DMS153 treated with DMSO at 0.1 percent for 48 hours (cell line): ENCODE measurements at regions not wholly inside any gene's neighbourhood (a gene's known extent, or its start where the extent isn't known, plus 50 kb on each side); places are given as distances from the start of the nearest gene placed in this dataset.
"Not testable (repeated sequence)": the region's sequence is repeated elsewhere in the genome, so short reads cannot be mapped to it uniquely, and the experiment has no call there.

ENCODE experiments used
- DNase-seq: peaks from one replicate; lab custom pipeline; 2025; ENCODE audit not compliant: unreplicated experiment; lab: John Stamatoyannopoulos, UW

GRCh38 chr7:86375602-86376001 is 268.1 kb upstream of the GRM3 start:
- not testable (repeated sequence) for DNase-seq

GRCh38 chr7:86372262-86372661 is 271.4 kb upstream of the GRM3 start:
- no peak for DNase-seq

DNA sequence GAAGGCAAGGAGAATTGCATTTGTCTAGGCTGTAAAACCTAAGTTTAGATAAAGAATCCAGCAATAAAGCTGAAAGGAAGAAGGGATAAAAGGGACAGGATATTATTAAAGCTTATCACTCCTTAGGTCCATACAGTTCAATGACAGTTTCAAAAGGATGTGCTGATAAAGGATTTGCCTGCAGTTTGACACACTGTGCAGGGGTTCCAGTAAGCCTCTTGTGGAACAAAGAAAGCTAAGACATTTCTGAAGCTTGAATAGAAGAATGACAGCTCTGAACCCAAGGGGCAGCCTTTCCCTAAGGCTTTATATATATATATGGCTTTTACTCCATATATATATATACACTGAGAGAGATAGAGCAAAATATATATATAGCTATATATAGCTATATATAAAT is 276.8 kb upstream of the GRM3 start:
- no peak for DNase-seq

- DNase-seq = not testable (repeated sequence)
Measured at GRCh38 chr7:86340407-86340806, 303.3 kb upstream of the GRM3 start.

DNA sequence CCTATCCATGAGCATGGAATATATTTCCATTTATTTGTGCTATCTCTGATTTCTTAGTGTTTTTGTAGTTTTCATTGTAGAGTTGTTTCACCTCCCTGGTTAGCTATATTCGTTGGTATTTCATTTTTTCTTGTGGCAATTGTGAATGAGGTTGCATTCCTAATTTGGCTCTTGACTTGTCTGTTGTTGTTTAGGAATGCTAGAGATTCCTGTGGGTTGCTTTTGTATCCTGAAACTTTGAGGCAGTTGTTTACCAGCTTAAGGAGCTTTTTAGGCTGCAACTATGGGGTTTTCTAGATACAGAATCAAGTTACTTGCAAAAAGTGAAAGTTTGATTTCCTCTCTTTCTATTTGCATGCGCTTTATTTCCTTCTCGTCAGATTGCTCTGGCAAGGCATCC is 304.7 kb upstream of the GRM3 start:
- DNase-seq = no peak

DNA sequence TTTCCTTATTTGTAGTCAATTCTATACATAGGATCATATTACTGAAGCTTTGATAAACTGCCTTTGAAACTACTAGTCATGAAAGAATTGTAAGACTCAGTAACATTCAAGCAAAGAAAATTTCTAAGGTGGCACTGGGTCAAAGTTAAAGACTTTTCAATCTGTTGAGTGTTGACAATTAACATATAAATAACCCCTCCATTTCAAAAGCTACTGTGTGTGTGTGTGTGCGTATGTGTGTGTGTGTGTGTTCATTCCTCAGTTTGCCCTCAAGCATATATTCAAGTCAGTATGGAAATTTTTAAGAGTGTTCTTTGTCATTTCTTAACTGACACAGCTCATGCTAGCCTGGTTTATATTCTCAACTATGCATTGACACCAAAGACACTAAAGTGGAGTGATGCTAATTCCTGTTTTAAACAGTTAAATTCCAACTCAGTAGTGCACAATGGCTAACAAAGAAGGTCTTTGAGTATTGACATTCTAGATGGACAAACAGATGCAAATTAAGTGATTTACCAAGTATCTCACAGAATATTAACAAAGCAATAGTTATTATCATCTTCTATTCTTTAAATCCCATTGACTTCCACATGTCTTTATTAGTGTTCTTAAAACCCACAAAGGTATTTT is 314.8 kb upstream of the GRM3 start:
- DNase-seq = no peak

- DNase-seq = no peak
Measured at GRCh38 chr7:86326847-86327246, 316.9 kb upstream of the GRM3 start.

DNA sequence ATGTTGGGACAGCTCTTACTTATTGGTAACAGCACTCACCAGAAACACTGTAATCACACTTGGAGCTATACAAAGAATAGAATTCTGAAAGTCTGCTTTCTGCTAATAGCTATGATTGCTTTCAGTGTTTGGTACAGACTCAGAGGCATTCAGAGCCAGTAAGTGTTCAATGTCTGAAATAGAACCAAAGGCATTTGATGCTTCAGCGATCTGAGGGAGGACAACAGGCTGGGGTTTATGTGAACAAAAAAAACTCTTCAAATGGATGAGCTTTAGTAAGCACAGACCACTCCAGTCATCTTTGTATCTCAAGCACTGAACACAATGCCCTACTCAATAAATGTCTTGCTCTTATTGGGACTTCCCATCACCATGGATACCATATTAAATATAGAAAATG is 322.8 kb upstream of the GRM3 start:
- DNase-seq = no peak

- DNase-seq = no peak
Measured at GRCh38 chr7:86320341-86320740, 323.4 kb upstream of the GRM3 start.

GRCh38 chr7:86313842-86314241 is 329.9 kb upstream of the GRM3 start:
- DNase-seq = no peak

GRCh38 chr7:86301301-86301700 is 342.4 kb upstream of the GRM3 start:
- no peak for DNase-seq

DNA sequence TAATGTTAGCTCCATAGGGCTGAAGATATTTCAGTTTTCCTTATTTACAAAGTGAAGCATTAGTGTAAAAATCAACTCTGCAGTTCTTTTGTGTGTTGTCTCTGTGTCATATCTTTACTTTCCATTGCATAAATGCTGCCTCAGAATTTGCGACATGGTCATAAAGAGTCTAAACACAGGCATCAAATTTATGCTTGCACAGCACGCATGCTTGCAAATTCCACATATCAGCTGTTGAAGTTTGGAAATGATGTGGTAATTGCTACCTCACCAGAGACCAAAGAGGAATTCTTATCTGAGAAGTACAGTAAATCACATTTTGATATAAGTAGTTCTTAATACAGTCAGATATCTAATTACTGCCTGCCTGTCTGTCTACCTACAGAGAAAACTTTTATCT is 348.2 kb upstream of the GRM3 start:
- DNase-seq = no peak

DNA sequence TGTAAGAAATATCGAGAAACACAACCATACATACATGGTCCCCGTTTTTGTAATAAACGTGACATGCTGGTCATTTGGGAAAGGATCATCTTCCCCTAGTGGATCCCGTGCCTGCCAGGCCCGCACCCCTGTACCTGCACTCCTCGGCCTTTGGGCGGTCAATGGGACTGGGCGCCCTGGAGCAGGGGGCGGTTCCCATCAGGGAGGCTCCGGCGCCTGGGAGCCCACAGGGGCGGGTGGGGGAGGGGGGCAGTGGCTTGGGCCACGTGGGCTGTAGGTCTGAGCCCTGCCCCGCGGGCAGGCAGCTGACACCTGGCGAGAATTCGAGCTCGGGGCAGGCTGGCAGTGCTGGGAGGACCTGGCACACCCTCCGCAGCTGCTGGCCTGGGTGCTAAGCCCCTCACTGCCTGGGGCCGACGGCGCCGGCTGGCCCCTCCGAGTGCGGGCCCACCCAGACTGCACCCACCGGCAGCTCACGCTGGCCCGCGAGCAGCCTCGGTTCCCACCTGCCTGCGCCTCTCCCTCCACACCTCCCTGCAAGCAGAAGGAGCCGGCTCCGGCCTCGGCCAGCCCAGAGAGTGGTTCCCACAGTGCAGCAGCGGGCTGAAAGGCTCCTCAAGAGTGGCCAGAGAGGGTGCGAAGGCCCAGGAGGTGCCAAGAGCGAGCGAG is 361.6 kb upstream of the GRM3 start:
- DNase-seq = no peak

DNA sequence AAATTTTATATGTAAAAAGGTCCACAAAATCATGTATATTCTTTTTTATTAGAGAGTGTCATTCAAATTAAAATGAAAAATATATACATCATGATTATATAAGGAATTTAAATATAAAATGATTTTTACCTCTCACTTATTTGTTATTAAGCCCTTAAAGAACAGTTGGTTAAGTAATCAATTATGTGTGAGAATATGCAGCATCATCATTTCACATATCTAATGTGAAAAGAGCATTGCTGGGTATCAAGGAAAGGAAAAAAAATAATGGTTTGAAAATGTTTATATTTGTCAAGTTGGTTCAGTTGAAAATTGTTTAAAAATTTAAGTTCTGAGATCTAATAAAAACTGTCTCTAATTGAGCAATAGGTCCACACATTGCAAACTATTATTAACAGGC is 363.6 kb upstream of the GRM3 start:
- DNase-seq = no peak

DNA sequence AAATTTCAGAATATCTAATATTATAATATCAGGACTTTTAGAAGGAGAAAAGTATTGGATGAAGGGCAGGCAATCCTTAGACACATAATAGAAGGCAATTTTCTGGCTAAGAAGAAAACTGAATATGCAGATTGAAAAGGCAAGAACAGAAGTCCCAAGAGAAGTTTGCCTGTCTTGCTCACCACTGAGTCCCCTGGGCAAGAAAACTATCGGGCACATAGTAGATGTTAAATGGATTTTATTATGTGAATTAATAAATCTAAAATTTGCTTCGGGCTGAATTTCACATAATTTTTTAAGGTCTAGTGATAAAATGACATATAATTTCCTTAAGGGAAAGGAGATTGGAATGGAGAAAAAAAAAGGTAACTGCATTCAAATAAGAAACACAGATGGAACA is 380.9 kb upstream of the GRM3 start:
- DNase-seq = no peak

DNA sequence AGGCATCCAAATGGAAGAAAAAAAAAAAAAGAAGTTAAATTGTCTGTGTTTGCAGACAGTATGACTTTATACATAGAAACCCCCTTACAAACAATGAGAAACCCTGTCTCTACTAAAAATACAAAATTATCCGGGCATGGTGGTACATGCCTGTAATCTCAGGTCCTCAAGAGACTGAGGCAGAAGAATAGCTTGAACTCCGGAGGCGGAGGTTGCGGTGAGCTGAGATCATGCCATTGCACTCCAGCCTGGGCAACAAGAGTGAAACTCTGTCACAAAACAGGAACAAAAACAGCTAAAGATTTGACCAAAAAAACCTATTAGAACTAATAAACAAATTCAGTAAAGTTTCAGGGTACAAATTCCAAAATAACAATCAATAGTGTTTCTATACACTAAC is 385.8 kb upstream of the GRM3 start:
- DNase-seq = no peak

DNA sequence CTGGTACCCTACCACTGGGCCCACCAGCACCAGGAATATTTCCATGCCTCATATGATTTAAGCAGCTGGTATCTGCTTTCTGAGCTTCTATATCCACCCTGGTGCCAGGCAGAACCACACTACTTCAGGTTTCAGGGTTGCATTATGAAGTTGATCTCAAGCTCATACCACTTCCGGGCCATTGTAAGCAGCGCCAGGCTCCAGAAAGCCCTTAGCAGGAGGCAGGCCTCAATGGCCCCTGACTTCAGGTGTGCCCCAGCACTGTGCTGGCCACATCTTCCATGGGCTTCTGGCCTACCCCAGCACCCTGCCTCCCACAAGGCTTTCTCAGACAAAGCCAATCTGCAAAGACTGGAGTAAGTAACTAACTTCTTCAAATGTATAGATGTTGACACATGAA is 391.3 kb upstream of the GRM3 start:
- no peak for DNase-seq

DNA sequence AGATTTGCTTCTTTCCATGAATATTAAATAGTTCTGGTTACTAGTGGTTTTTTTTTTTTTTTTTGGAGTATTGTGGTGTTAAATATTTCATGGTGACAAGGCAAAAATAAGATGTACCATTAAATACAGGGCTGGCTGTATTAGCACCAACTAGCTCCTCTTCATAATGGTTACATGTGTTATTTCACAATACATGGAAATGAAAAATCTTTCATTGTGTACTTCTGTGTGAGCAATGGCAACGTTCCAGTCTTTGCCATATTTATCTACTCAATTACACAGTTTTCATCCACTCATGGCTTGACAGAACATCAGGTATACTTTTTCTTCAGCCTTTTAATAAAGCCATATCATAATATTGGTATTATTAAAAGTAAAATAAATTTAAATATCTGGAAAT is 394.7 kb upstream of the GRM3 start:
- no peak for DNase-seq

DNA sequence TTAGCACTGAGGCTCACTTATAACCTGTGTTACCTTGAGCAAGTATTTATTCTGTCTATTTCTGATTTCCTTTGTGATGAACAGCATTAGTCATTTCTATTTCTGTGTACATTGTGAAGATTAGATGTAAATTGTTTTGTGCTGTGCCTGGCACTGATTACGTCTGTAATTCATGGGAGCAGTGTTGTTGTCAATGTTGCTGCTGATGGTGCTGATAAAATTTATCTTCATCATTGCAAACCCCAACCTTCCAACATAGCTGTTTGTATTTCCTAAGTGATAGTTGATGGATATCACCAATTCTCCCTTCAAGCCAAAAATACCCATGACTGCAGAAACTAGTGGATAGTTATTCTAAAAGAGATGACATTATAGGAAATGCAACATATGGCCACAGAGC is 400.5 kb upstream of the GRM3 start:
- no peak for DNase-seq

GRCh38 chr7:86226191-86226590 is 417.5 kb upstream of the GRM3 start:
- no peak for DNase-seq

DNA sequence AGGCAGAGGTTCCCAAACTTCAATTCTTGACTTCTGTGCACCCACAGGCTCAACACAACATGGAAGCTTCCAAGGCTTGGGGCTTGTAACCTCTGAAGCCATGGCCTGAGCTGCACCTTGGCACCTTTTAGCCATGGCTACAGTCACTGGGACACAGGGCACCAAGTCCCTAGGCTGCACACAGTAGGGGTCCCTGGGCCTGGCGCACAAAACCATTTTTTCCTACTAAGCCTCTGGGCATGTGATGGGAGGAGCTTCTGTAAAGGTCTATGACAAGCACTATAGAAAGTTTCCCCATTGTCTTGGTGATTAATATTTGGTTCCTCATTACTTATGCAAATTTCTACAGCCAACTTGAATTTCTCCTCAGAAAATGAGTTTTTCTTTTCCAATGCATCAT is 420.9 kb upstream of the GRM3 start:
- DNase-seq = no peak

DNA sequence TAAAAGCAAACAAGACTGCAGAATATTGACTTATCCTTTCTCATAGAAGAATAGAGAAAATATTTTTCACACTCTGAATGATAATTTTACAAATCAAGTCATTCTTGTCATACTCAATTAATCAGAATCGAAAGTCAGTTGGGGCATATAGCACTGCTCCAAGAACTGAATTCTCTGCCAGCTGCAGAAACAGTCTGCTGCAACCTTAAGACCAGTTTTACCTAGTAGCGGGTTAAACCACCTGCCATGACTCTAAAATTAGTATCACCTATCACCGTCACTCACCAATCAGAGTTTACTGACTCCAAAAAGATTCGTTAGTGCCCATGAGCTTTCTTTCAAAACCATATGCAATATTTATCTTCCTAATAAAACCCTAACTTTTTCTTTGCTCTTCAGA is 429.0 kb upstream of the GRM3 start:
- DNase-seq = no peak

DNA sequence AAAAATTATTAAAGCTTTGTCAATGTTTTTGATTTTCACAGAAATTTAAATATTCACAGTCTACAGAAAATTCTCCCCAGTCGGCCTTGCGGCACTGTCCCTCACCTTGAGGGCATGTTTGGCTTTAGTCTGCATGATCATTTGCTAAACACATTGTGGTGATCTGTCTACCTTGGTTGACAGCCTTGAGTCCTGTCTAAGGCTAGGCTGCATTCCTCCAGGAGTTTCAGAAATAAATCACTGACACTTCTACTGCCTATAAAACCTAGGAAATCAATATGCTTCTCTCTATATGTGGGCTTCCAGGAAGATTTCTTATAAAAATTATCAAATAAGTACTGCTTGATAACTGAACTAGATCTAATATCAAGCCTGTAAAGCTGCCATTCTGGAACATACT is 430.7 kb upstream of the GRM3 start:
- no peak for DNase-seq
